ENCODE measurements at regions not wholly inside any gene's neighbourhood (a gene's known extent, or its start where the extent isn't known, plus 50 kb on each side); places are given as distances from the start of the nearest gene placed in this dataset.

- TF ChIP-seq EZH2phosphoT487 (conservative IDR thresholded peaks at IDR 0.05; ENCODE audit: low read length) (no peak), CTCF (IDR thresholded peaks at IDR 0.05; ENCODE audit: insufficient read depth, low read length, poor library complexity, severe bottlenecking) (no peak)
Measured at GRCh38 chr2:179338681-179339080, 74.0 kb upstream of the SESTD1 start.
